Kidney epithelial cell (primary cell): ENCODE measurements at regions not wholly inside any gene's neighbourhood (a gene's known extent, or its start where the extent isn't known, plus 50 kb on each side); places are given as distances from the start of the nearest gene placed in this dataset.

Source experiments
- DNase-seq: peaks from one replicate; pipeline ENCODE4 v3.0.0-alpha.2; 2010; ENCODE audit warnings: low read depth
- H3K27me3 ChIP-seq: 2 replicates; pipeline ENCODE4 v1.6.0; 2011; ENCODE audit warnings: low read length; ENCODE audit not compliant: control insufficient read depth, insufficient read depth
- H3K36me3 ChIP-seq: 2 replicates; pipeline ENCODE4 v1.5.1; 2011; ENCODE audit warnings: low read length; ENCODE audit not compliant: control insufficient read depth, insufficient read depth
- H3K4me3 ChIP-seq: 2 replicates; pipeline ENCODE4 v1.5.1; 2011; ENCODE audit warnings: low read depth, mild to moderate bottlenecking, control low read depth, low read length
- TF ChIP-seq, protein P1 (sequence below): IDR thresholded peaks from 2 replicates; pipeline ENCODE4 v1.5.1; 2011; ENCODE audit warnings: mild to moderate bottlenecking, moderate library complexity, low read length, control low read depth, inconsistent platforms; ENCODE audit not compliant: insufficient read depth, poor library complexity, severe bottlenecking

DNA sequence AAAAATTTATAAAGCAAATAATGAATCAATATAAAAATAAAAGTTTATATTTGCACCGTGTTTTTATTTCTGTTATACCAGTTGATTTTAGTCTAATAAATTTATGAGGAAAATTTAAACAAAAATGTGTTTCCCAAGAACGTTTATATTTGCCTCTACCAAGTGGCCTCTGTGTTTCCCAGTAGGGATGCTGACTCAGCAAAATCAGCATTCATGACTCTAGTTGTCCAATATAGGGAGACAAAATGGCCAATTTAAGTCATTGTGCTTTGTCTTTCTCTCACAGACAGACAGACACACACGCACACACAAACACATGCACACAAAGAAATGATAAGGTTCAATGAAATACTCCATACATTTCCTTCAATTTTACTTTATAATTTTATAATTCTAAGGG, 942.5 kb upstream of the ZWINT start:
- H3K36me3 ChIP-seq: no peaks in the 10 kb centered on the region
- H3K4me3 ChIP-seq: no peak overlapping the region
- DNase-seq: no peak

DNA sequence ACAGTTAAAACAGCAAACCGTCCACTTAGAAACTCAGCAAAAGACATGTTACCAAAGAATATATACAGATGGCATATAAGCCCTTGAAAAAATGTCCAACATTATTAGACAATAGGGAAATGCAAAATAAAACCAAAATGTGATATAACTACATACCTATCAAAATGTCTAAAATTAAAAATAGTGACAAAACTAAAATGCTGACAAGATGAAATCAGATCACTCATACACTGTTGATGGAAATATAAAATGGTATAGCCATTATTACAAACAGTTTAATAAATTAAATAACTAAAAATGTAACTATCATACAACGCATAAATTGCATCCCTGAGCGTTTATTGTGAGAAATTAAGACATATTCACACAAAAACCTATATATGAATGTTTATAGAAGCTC, 939.7 kb upstream of the ZWINT start:
- no peaks in the 10 kb centered on the region for H3K27me3 ChIP-seq
- no peak overlapping the region for H3K4me3 ChIP-seq
- TF ChIP-seq, protein P1, sequence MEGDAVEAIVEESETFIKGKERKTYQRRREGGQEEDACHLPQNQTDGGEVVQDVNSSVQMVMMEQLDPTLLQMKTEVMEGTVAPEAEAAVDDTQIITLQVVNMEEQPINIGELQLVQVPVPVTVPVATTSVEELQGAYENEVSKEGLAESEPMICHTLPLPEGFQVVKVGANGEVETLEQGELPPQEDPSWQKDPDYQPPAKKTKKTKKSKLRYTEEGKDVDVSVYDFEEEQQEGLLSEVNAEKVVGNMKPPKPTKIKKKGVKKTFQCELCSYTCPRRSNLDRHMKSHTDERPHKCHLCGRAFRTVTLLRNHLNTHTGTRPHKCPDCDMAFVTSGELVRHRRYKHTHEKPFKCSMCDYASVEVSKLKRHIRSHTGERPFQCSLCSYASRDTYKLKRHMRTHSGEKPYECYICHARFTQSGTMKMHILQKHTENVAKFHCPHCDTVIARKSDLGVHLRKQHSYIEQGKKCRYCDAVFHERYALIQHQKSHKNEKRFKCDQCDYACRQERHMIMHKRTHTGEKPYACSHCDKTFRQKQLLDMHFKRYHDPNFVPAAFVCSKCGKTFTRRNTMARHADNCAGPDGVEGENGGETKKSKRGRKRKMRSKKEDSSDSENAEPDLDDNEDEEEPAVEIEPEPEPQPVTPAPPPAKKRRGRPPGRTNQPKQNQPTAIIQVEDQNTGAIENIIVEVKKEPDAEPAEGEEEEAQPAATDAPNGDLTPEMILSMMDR: no peak
- no peaks in the 10 kb centered on the region for H3K36me3 ChIP-seq
- no peak for DNase-seq

More for the DNA sequence above, 942.5 kb upstream of the ZWINT start:
- TF ChIP-seq, protein P1: no peak
- no peaks in the 10 kb centered on the region for H3K27me3 ChIP-seq

DNA sequence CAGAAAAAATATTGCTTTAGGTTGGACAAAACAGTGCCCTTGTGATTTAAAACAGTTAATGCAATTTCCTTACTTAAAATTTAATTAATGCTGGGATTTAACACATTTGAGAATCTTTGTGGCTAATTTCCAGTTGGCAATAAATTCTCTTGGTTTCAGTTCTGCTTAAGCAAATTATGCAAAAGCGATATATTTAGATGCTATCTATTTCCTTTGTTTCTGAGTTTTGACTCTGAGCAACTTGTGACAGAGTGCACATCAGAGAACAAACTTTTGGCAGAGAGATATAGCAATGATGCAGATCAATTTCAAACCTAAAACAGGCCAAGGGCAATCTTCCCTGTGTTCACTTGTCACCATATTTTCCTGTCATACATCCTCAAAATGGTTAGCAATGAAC, 933.6 kb upstream of the ZWINT start:
- H3K4me3 ChIP-seq: no peak overlapping the region
- TF ChIP-seq, protein P1: no peak
- no peaks in the 10 kb centered on the region for H3K27me3 ChIP-seq
- no peaks in the 10 kb centered on the region for H3K36me3 ChIP-seq
- DNase-seq: no peak

DNA sequence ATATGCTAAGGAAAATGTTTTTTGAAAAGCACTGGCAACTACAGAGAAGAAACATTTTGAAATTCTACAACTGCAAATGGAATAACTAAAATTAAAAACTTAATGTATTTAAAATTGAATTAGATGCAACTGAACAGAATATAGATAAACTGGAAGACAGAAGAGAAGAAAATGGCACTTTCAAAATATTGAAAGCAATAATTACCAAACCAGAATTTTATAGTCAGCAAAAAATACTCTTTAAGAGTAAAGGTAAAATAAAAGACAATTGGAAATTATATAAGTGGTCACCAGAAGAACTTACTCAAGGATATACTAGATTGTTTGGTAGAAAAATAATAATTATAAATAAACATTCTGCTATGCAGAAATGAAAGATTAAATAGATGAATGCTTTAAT, 927.7 kb upstream of the ZWINT start:
- TF ChIP-seq, protein P1: no peak
- H3K4me3 ChIP-seq: no peak overlapping the region
- DNase-seq: no peak
- no peaks in the 10 kb centered on the region for H3K36me3 ChIP-seq
- H3K27me3 ChIP-seq: no peaks in the 10 kb centered on the region

DNA sequence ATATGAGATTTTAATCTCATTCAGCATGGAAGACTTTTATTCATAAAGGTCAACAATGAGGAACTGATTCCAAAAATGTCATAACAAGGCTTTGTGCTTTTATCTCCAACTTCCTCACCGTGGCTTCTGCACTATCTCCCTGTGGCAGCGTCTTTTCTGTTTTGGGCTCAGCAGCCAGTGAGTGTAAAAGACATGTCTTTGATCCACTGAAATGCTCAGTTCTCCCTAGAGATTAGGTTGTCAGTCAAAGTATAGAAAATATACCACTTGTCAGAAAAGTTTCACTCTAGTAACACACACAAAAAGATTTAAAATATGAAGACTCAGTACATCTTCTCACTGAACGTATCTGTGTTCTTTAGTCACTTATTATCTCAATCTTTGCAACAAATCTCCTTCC, 901.8 kb upstream of the ZWINT start:
- H3K4me3 ChIP-seq: no peak overlapping the region
- no peaks in the 10 kb centered on the region for H3K27me3 ChIP-seq
- H3K36me3 ChIP-seq: no peaks in the 10 kb centered on the region
- TF ChIP-seq, protein P1: no peak
- DNase-seq: no peak

DNA sequence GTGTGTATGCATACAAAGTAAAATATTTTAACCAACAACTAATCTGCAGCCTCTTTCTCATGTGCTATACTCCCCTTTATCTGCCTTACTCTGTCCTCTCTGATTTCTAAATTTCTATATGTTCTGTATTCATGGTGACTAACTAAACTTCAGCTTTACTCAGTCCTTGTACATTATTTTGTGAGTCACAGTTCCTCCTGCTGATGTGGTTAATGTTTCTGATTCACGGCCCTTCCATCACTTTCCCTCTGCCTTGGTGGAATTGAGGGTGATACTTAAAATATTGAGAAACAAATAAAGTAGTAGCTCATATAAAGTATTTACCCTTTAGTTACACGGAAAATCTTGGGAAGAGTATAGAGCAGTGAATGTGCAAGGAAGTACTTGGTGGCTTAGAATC, 899.1 kb upstream of the ZWINT start:
- H3K27me3 ChIP-seq: no peaks in the 10 kb centered on the region
- TF ChIP-seq, protein P1: no peak
- H3K36me3 ChIP-seq: no peaks in the 10 kb centered on the region
- DNase-seq: no peak
- no peak overlapping the region for H3K4me3 ChIP-seq
